Lung (tissue), 11 donors: ENCODE measurements at regions not wholly inside any gene's neighbourhood (a gene's known extent, or its start where the extent isn't known, plus 50 kb on each side); places are given as distances from the start of the nearest gene placed in this dataset.

Source experiments
- ATAC-seq: fragments of 200-7000 bp; cut with Tn5 transposase; one replicate; pipeline ENCODE4 v1.9.1; 2020; ENCODE audit warnings: moderate number of reproducible peaks; ENCODE audit not compliant: insufficient read depth, low FRiP score
- DNase-seq, 3 donors: peaks; one replicate each; pipeline ENCODE4 v3.0.0-alpha.2; 2013 to 2017
- H3K27ac ChIP-seq, 2 donors: one replicate each; pipeline ENCODE4 v1.5.1; 2013; ENCODE audit warnings: mild to moderate bottlenecking in 2 of 2, moderate library complexity in 2 of 2, control low read depth in 1 of 2, inconsistent platforms in 1 of 2, low read depth in 1 of 2, low read length in 1 of 2
- H3K27me3 ChIP-seq, 3 donors: one replicate each; pipeline ENCODE4 v1.5.1; 2013; ENCODE audit warnings: low read length in 2 of 3; ENCODE audit not compliant: control insufficient read depth in 3 of 3, insufficient read depth in 3 of 3
- H3K36me3 ChIP-seq, 4 donors: one replicate each; pipeline ENCODE4 v1.5.1; 2013; ENCODE audit warnings: low read length in 4 of 4, mild to moderate bottlenecking in 1 of 4, moderate library complexity in 1 of 4; ENCODE audit not compliant: control insufficient read depth in 4 of 4, insufficient read depth in 4 of 4
- H3K4me1 ChIP-seq, 5 donors: one replicate each; pipeline ENCODE4 v1.5.1; 2013; ENCODE audit warnings: low read length in 5 of 5, mild to moderate bottlenecking in 2 of 5, moderate library complexity in 1 of 5; ENCODE audit not compliant: control insufficient read depth in 5 of 5, insufficient read depth in 5 of 5
- H3K4me3 ChIP-seq: one replicate; pipeline ENCODE4 v1.5.1; 2013; ENCODE audit warnings: mild to moderate bottlenecking, control low read depth, moderate library complexity
- H3K9ac ChIP-seq, 2 donors: one replicate each; pipeline ENCODE4 v1.5.1; 2013; ENCODE audit warnings: low read length in 2 of 2, control low read depth in 1 of 2; ENCODE audit not compliant: insufficient read depth in 1 of 2
- H3K9me3 ChIP-seq, 4 donors: one replicate each; pipeline ENCODE4 v1.5.1; 2013; ENCODE audit warnings: low read length in 3 of 4, mild to moderate bottlenecking in 1 of 4, moderate library complexity in 1 of 4; ENCODE audit not compliant: control insufficient read depth in 4 of 4, insufficient read depth in 3 of 4
- CTCF ChIP-seq: IDR thresholded peaks from 2 replicates; pipeline ENCODE4 v1.5.1; 2012; ENCODE audit warnings: mild to moderate bottlenecking; ENCODE audit errors: control extremely low read depth, extremely low read depth
- WGBS, 2 donors: extraction: QIAGEN DNeasy Blood & Tissue Kit; methylation state at CpG; one replicate each; pipeline ENCODE4 v1.1.7; 2013; 5-methylcytosine and 5-hydroxymethylcytosine counted together
- donor health status: control.
- donor health status: control.
- donor health status: Bipolar disorder and iron deficiency.
- donor health status: healthy.
- donor health status: DM: yes; HTN: yes; CAD: no.

GRCh38 chr11:107157809-107158187 lies 139.5 kb upstream of the GUCY1A2 start:
- Histone ChIP-seq H3K4me1 (no peaks in the 10 kb centered on the region), H3K27me3 (no peaks in the 10 kb centered on the region), H3K9ac (no peak overlapping the region), H3K4me3 (no peak overlapping the region), H3K9me3 (no peaks in the 10 kb centered on the region), H3K36me3 (no peaks in the 10 kb centered on the region), H3K27ac (no peak overlapping the region)
- WGBS, 2 donors, result 0 to 86% methylated on average over 1 of the region's 1 CpG
- ATAC-seq, result no peak
- TF ChIP-seq CTCF, result no peak
- DNase-seq, result no peak

- no peak for TF ChIP-seq CTCF
- 47 to 64% methylated on average over 3 of the region's 3 CpGs for WGBS, 2 donors
- Histone ChIP-seq H3K4me3 (no peak overlapping the region), H3K9ac (no peak overlapping the region), H3K36me3 (no peaks in the 10 kb centered on the region), H3K4me1 (no peaks in the 10 kb centered on the region), H3K27ac (no peak overlapping the region), H3K27me3 (no peaks in the 10 kb centered on the region), H3K9me3 (no peaks in the 10 kb centered on the region)
- ATAC-seq (no peak), DNase-seq (no peak)
These were observed 139.0 kb upstream of the GUCY1A2 start for GRCh38 chr11:107157146-107157808.

- Histone ChIP-seq H3K9me3 (no peaks in the 10 kb centered on the region), H3K27ac (no peak overlapping the region), H3K27me3 (no peaks in the 10 kb centered on the region), H3K36me3 (no peaks in the 10 kb centered on the region), H3K4me1 (no peaks in the 10 kb centered on the region), H3K9ac (no peak overlapping the region), H3K4me3 (no peak overlapping the region)
- ATAC-seq (no peak), DNase-seq (no peak)
- no peak for TF ChIP-seq CTCF
These were observed 133.3 kb upstream of the GUCY1A2 start for GRCh38 chr11:107151579-107151978.

GRCh38 chr11:107151158-107151557 lies 132.9 kb upstream of the GUCY1A2 start:
- no peaks in the 10 kb centered on the region for H3K36me3 ChIP-seq
- H3K27ac ChIP-seq, result no peak overlapping the region
- DNase-seq (no peak), ATAC-seq (no peak)
- 66 to 80% methylated on average over 2 of the region's 2 CpGs for WGBS, 2 donors
- H3K4me3 ChIP-seq, result no peak overlapping the region
- H3K9me3 ChIP-seq, result no peaks in the 10 kb centered on the region
- no peaks in the 10 kb centered on the region for H3K4me1 ChIP-seq
- TF ChIP-seq CTCF, result no peak
- no peak overlapping the region for H3K9ac ChIP-seq
- no peaks in the 10 kb centered on the region for H3K27me3 ChIP-seq
